Activated CD4-positive, alpha-beta T cell treated with anti-CD3 and anti-CD28 coated beads, Interleukin-2, amount 50 U/mL, for 4 hours (primary cell): ENCODE measurements at regions not wholly inside any gene's neighbourhood (a gene's known extent, or its start where the extent isn't known, plus 50 kb on each side); places are given as distances from the start of the nearest gene placed in this dataset.

Source experiments
- DNase-seq, 2 experiments: peaks; one replicate each; pipeline ENCODE4 v3.0.0-alpha.2; 2020

DNA sequence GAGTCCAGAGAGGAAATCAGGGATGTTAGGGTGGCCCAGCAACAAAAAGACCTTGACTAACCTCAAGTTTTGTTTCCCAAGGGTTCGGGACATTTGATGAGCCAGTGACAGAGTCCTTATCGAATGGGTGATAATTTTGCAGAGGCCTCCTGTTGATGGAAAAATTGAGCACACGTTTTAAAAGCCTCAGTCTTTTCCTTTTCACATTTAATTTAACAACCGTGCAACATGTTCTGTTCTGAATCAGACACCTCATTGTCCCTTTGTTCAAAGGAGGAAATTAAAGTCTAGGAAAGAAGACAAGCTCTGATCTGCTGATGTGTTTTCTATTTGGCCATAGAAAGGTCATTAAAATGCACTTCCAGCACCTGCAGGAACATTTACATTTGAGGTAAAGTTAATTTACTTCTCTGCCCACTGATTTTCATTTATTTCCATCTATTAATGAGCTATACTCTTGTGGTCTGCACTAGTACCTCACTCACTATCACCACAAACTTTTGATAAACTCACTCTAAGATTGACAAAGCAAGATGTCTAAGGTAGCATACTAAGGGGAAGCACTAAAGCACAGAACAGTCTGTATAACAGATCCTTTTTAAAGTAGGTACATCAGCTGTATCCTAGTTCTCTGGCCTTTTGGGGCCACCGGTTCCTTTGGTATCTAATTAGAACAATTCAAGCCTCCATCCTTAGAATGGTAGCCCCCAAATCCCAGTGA is 147.0 kb downstream of the RPAP3 start:
- DNase-seq = no peak

DNA sequence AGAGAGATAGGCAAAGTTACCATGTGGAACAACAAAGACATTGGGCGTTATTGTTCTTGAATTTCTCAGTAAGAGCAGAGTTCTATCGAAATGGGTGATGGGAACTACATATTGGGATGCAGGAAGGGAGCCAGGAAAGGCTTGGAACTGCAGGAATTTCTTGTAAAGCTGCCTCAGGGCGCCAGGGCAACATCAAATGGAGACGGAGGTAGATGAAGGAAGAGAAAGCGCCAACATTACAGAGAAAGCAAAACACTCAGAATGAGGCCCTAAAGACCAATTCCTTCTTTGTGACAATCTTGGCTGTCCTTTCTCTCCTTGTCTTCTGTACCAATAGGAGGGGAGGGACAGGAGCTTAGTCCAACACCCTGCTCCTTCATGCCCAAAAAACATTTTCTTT is 148.4 kb downstream of the RPAP3 start:
- no peak for DNase-seq

- DNase-seq = no peak
Measured at GRCh38 chr12:47556261-47557030, 149.4 kb downstream of the RPAP3 start.

GRCh38 chr12:47554046-47554653 is 151.7 kb downstream of the RPAP3 start:
- no peak for DNase-seq

DNA sequence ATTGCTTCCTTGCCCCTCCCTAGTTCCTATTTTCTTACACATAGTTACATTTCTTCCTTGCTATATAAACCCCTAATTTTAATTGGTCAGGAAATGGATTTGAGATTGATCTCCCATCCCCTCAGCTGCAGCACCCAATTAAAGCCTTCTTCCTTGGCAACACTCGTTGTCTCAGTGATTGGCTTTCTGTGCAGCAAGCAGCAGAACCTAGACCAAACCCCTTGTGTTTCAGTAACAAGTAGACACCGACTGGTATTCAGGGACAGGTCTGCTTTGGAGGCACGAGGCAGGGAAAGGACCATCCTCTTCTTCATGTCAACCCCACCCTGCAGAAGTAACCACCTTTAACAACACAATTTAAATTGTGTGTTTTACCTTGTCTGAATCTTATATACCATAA is 152.6 kb downstream of the RPAP3 start:
- DNase-seq = no peak

- DNase-seq = no peak
Measured at GRCh38 chr12:47551426-47551851, 154.4 kb downstream of the RPAP3 start.

DNA sequence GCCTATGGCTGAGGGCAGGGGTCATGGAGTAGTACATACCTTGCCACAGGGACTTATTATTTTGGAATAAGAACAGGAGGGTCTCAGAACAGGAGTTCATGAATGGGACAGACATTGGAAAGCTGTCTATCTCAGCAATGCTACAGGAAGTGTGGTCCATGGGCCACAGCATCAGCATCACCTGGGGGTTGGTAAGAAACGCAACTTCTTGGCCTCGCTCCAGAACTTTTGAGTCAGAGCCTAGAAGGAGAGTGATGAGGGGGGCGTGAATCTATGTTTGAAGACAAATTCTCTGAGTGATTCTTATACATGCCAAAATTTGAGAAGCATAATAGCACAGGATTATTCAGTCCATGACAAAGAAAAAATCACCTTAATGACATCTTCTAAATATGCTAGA is 156.6 kb downstream of the RPAP3 start:
- DNase-seq = no peak

DNA sequence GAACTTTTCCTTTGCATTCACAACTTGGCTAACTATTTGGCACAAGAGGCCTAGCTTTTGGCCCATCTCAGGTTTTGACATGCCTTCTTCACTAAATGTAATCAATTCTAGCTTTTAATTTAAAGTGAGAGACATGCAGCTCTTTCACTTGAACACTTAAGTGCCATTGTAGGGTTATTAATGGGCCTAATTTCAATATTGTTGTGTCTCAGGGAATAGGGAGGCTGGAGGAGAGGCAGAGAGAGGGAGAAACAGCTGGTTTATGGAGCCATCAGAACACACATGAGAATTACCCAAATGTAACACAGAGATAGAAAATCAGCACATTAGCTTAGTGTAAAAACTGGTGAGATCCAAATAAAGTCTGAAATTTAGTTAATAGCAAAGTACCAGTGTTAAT is 157.4 kb downstream of the RPAP3 start:
- DNase-seq = no peak

- DNase-seq = no peak
Measured at GRCh38 chr12:47547077-47547476, 158.8 kb downstream of the RPAP3 start.

- no peak for DNase-seq
Measured at GRCh38 chr12:47545938-47546609, 159.8 kb downstream of the RPAP3 start.

DNA sequence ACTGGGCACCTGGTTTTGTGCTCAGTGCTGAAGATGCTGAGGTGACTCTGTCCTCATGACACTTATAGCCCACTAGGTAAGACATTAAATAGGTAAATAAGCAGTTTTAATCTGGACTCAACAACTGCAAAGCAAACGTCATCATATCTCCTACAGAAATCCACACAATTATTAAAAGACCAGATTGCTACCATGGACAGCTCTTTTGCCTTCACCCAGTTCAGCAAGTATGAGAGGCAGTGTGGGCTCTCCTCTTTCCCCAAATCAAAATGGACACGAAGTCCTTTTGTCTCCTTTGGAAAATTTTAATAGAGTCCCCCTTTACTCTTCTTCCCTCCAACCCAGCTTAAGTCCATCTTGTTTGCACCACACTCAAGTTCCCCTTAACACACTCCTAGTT is 171.1 kb downstream of the RPAP3 start:
- DNase-seq = no peak

DNA sequence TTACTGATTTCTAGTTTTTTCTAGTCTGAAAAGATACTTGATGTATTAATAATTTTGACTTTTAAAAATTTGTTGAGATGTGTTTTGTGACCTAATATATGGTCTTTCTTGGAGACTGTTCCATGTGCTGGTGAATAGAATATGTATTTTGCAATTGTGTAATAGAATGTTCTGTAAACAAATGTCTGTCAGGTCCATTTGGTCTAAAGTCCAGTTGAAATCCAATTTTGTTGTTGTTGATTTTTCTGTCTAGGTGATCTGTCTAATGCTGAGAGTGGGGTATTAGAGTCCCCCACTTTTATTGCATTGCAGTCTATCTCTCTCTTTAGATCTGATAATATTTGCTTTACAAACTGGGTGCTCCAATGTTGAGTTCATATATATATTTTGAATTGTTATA is 175.8 kb downstream of the RPAP3 start:
- DNase-seq = no peak

DNA sequence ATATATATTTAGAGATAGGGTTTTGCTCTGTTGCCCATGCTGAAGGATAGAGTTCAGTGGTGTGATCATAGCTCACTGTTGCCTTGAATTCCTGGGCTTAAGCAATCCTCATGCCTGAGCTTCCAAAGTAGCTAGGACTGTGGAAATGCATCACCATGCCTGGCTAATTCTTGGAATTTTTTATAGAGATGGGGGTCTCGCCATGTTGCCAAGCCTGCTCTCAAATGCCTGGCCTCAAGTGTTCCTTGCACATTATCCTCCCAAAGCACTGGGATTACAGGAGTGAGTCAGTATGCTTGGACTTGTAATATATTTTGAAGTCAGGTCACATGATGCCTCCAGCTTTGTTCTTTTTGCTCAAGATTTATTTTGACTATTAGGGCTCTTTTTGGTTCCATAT is 178.0 kb downstream of the RPAP3 start:
- DNase-seq = no peak

GRCh38 chr12:47520029-47520428 is 185.8 kb downstream of the RPAP3 start:
- no peak for DNase-seq

- DNase-seq = no peak
Measured at GRCh38 chr12:47517122-47517521, 188.7 kb downstream of the RPAP3 start.

DNA sequence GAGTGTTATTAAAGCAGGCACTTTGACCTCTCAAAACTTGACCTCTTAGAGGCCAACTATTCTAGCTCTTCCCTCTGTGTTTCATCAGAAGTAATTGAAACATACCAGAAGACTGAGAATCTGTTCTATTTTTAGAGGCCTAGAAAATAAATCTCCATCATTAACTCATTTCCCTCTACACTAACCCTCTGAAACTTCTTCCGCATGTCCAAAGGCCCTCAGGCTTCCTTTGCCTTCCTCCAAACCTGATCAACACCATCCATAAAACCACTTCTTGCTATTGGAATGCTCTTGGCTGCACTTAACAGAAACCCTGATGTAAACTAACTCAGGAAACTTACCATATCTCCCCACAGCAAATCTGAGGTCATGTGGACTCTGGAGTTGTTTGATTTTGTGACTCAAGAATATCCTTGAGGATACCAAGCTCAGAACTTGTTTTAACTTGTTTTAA is 196.4 kb downstream of the RPAP3 start:
- DNase-seq = no peak

DNA sequence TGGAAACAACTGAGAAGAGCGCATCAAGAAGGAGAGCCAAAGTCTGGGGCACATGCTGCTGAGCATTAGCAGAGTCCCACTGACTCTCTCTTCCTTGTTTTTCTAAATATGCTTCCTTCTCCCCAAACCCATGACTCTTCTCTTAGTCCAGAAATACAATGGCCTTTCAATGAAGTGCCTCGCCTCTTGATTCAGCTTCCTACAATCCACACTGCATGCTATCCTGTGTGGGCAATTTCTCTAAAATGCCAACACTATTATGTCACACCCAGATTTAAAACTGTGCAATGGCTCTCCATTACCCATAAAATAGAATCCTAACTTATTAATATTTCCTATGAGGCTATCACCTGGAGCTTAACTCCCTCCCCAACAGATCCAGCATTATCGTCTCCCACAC is 198.6 kb downstream of the RPAP3 start:
- DNase-seq = no peak

GRCh38 chr12:47504775-47505446 is 200.9 kb downstream of the RPAP3 start:
- DNase-seq = no peak

DNA sequence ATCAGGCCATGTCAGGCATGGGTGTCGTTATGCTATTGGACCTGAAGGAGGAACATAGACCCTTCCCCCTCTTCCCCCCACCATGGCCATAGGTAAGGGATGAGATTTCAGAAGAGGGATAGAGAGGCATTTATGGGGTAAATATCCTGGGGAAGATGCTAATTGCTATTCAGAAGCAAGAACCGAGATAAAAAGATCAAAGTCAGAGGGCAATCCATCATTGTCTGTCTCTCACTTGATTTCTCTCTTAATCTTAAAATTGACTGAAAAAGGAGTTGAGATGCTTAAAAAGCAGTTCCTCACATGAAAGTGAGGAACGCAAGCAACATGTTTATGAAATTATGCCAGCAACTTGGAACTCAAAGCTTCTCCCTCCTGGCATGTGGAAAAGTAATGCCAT is 212.0 kb downstream of the RPAP3 start:
- DNase-seq = no peak

DNA sequence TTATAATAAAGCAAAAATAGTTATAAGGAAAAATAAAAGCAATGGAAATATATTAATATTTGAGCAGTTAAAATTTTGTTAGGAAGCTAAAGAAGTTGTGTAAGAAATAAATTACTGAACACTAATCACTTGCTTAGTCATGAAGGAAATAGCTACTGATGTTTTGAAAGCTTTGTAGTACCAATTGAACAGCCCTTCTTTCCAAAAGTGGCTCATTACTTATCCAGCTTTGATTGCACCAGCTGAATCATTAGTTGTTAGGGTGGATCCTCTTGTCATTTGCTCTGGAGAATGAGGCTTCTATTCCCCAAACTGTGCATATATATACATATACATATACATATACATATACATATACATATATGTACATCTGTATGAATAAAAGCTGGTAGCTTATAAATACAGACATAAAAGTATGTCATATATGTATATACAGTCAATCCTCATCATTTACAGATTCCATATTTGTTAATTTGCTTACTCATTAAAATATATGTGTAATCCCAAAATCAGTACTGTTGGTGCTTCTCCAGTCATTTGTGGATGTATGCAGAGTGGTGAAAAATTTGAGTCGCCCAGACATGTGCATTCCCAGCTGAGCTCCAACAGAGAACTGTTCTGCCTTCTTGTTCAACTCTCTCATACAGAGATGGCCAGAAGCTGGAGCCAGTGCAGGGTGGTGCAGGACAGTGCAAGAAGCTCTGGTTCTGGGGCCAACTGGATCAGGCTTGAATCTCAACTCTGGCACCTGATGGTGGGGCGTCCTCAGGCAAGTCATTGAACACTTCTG is 214.1 kb downstream of the RPAP3 start:
- DNase-seq = no peak

DNA sequence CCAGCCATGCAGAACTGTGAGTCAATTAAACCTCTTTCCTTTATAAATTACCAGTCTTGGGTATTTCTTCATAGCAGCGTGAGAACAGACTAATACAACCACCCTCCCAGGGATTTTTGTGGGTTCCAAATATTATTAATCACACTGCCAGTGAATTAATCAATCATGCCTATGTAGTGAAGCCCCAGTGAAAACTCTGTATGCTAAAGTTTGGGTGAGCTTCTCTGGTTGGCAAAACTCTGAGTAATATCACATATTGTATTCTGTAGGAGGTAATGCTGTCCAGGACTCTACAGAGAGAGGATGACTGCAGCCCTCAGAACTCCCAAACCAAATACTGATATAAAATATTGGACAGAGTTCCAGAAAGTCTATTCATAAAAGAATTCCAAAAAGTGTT is 216.9 kb downstream of the RPAP3 start:
- no peak for DNase-seq

DNA sequence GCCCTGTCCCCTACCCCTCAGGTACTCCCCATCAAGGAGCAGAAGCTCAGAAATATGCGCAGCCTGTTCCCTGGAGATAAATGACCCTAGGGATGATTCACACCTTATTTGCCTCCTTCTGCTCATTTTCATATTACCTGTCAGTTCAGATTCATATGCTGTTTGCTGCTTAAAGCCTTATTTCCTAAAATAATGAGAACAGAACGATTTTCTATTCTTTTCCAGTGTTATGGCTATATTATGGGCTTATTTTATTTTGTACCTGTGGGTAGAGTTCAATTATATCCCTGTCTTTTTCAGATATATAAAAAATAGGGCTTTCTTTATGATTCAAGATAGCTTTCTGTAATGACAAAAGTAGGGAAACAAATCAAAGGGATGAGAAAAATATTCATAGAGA is 224.8 kb downstream of the RPAP3 start:
- DNase-seq = no peak
